Medulla oblongata (tissue), 1 donor: ENCODE measurements at regions not wholly inside any gene's neighbourhood (a gene's known extent, or its start where the extent isn't known, plus 50 kb on each side); places are given as distances from the start of the nearest gene placed in this dataset.
A peak's percentile ranks its signal among the peaks of the same experiment; 100 is the strongest.

Experiments used
- DNase-seq: peaks from one replicate; pipeline ENCODE4 v3.0.0-alpha.2; 2015; ENCODE audit errors: extremely low spot score

DNA sequence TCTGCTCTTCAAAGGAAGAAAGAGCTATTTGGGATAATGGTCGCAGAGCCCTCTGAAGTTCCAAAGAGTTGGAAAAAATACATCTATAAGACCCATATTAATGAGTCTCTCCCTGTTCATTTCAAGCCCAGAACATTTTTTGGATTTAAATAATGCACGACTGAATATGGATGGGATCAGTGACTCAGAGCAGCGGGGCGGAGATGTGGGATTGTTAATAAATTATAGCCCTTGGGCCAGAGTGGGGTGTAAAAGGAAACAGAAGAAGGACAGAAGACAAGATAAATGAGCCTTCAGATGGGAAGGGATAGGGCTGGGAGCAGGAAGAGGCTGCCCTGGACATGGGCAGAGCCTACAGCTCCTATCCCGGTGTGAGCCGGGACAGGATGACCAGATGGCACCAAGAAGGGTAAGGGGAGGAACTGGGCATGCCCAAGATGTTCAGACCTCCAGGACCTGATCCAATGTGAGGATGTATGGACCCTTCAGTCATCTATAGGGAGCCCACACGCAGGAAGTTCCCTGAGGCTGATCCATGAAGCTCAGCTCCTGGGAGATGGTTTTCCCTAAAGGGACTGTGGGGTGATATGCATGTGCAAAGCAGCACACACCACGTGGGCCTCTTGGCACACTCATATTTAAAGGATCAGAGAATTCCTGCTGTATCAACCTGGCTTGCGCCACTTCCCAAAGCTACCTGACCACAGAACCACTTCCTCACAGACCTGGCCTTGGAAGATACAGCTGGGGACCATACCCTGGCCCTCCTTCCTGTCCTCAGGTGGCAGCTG is 96.1 kb upstream of the PLXNA4 start:
- no peak for DNase-seq

DNA sequence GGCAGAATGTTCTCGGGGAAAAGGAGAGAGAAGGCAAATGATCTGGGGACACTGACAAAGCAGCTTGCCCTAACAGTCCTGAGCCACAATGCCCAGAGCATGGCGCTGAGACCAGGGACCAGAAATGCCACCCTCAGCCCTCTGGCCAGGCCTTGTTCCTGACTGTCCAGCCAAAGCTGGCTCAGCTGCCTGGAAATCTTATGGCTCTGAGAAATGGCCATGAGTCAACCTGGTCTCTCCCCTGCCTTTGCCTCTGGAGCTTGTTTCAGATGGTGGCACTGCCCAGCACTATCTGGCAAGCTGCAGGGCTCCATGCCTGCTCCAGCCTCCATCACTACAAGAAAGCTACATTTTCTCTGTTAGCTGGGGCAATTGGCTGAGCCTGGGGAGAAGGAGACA is 90.5 kb upstream of the PLXNA4 start:
- DNase-seq: no peak

DNA sequence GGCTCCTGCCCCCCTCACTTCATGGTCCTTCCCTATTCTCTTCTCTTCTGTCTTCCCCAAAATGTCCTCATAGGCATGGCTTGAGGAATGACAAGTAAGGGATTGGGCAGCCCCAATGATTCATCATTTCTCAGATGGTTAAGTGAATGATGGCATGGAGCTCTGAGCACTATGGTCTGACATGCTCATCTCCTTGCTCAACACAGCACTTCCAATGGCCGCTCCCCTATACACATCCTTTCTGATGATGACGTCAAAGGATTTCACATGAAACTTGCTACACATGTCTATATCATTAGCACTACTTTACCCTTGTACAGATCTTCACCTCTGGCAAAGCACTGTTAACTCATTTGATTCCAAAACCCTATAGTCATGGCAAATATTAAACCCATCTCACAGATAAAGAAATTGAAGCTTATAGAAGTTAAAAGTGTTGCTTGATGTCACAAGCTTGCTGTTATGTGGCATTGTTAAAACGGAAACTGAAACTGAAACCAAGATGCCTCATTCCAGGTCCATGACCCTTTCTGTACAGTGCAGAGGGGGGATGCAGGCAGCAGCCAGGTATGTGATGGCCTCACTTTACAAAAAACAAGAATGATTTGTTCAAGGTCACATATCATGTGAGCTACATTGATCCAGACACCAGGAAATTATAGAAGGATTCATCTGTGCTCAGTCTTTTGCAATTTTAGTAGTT is 90.0 kb upstream of the PLXNA4 start:
- no peak for DNase-seq

DNA sequence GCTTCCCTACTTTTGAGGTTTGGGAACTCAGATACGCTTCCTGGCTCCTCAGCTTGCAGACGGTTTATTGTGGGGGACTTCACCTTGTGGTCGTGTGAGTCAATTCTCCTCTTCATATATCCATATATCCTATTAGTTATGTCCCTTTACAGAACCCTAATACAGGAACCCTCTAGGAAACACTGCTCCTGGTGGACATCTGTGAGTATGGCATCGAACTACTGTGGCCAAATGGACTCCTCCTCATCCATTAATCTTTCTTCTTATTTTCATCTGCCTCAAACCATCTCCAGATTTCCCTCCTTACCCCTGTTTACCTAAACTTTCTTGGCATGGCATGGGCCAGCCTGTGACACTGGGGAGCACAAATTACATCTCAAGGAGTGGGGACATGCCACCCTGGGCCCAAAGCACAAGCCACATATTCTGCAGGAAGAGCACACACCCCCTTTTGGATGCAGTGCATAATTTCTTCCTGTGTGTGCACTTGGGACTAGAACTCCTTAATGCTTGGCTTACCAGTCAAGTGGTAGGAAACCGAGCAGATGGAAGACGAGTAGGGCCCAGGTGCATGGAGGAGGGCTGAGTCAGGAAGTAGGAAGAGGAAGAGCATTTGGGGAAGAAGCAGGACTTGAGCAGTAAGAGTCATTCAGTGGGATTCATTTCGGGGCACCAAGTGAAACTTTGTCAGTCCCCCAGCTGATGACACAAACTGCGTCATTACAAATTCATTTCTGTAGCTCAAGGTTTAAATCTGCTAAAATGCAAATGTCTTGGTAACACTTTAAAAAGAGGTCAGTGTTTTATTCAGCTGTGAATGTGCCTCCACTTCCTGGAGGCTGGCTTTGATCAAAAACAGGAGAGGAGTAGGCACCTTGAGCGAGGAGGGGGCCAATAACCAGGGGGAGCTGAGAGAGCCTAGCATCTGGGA is 80.8 kb upstream of the PLXNA4 start:
- no peak for DNase-seq

DNA sequence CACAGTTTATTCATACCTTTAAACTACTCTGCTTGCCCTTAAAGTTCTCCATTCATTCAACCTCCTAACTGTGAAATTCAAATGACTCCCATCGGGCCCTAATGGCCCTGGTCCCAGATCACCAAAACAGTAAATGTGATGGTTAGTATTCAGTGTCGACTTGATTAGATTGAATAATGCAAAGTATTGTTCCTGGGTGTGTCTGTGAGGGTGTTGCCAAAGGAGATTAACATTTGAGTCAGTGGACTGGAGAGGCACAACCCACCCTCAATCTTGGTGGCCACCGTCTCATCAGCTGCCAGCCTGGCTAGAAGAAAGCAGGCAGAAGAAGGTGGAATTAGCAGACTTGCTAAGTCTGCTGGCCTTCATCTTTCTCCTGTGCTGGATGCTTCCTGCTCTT is 80.1 kb upstream of the PLXNA4 start:
- DNase-seq: no peak

DNA sequence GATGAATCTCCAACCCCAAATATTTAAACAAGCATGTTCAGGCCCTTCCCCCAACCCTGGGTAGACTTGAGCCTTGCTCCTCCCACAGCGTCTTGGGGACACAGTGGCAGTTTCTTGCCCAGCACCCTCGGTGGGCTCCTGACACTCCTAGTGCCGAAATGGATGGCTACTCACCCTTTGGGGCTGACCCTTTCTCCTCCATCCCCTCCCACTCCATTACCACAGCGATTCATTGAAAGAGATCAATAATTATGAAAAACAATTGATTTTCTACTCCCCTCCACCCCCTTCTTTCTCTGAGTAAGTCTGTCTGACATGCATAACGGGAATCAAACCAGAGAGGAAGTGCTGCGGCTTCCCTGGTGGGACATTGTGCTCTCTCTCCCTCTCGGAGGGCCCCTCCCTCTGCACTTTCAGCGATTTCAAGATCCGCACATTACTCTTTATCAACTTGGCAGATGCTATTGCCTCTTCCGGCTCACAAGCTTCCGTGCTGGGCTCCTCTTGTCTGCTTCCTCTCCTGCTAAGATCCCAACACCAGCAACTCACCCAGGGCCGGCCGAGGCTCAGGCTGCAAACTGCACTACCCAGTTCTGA is 79.0 kb upstream of the PLXNA4 start:
- peak; percentile 60 for DNase-seq

DNA sequence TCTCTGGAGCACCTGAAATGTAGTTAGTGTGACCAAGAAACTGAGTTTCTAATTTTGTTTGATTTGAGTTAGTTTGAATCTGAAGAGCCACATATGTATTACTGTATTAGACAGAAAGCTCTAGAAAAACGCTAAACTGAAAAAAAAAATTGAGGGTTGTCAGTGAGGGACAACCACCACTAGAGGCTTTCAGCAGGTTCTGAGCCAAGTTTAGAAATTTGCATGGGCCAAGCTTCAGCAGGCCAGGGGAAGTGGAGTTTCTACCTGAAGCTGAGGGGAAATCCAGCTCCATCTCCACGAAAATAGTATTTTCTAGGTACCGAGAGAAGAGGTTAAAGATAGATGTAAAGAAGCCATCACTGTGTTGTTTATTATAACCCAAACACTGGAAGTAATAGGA is 77.9 kb upstream of the PLXNA4 start:
- DNase-seq: no peak

DNA sequence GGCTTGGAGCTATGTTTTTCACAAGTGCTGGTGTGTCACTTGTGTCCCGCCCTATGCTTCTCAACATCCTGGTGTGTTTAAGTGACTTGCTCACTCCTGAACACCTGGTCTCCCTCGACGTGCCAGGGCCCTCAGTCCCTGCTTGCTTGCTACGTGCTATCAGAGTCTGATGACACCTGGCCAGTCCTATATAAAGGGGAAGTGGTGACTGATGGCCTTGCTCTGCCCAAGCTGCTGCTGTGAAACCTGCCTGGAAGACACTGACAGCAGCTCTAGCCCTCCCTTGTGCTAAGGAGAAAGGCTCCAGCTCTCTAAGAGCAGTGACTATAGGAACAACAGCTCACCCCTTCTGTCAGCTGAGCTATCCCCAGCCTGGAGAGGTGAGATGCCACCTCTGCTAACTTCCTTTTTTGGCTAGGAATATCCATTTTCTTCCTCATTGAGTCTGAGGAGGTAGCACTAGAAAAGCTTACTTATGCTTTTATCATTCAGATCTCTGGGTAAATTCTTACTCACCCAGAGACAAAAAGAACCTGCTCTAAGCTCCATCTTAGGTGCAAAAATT is 77.2 kb upstream of the PLXNA4 start:
- no peak for DNase-seq

DNA sequence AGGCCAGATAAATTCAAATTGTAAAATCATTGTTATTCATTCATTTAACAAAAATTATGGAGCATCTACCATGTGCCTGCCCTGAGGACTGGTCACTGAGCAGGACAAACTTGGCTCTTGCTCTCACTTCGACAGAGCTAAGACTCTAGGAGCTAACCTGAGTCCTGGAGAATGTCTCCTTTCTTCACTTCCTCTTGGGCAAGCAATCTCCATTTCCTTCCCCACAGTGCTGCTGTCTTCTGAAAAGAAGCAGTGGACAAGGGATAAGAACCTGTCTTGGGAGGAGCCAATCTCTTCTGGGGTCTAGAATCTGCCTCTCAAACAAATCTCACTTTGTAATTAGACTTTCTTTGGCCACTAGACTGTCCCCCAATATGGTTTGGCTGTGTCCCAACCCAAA is 76.2 kb upstream of the PLXNA4 start:
- DNase-seq: peak; percentile 13

DNA sequence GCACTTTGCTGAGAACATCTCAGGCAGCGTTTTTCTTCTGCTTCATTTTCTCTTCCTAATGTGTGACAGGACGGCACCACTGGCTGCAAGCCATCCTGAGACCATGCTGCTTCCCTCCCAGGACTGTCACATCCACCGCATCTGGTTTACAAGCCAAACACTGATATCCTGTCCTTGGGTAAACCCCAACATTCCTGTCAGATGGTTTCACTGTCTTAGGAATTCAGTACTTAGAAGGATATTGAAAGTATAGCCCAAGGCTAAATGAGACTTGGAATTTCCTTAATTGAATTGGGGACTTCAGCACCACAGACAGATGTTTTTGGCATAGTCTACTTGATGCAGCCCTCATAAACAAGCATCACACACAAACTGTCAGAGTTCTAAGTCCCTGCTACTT is 74.2 kb upstream of the PLXNA4 start:
- no peak for DNase-seq

DNA sequence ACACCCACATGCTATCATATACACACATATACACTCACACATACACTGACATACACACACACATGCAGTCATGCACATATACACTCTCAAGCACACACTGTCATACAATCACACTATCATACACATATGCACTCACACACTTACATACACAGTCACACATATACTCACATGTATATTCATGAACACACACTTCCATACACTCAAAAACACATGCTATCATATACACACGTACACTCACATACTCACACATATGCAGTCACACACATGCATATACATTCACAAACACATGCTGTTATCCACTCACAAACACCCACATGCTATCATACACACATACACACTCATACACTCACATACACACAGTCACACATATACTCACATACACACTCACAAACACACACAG is 71.0 kb upstream of the PLXNA4 start:
- no peak for DNase-seq

DNA sequence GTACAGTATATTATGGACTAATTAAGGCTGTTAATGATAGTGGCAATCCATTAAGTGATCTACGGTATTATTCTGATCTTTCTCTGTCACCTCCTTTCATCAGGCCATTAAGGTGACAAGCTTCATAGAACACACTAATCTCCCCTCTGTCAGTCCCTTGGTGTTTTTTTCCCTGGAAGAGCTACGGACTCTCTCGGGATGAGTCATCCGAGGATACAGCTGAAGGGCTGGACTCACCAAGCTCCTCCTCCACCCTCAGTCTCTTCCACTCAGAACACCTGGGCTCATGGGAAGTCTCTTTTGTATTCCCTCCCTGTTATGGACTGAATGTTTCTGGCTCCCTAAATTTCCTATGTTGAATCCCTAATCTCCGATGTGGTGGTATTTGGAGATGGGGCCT is 69.8 kb upstream of the PLXNA4 start:
- DNase-seq: no peak

DNA sequence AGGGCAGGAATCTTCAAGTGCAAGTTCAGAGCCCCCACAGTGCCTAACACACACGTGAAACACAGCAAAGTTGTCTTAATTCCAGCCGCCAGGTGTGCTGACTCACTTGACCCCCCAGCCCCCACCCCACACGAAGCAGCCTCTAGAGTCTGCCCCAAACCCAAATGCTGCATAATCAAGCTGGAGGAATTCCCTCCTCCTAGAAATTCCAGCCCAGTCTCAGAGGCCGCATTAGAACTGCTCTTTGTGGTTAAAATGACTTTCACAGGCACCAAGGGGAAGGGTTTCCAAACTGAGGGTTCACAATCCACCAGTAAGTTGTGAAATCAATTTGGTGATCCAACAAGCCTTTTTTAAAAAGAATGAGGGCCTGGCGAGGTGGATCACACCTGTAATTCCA is 67.0 kb upstream of the PLXNA4 start:
- no peak for DNase-seq

DNA sequence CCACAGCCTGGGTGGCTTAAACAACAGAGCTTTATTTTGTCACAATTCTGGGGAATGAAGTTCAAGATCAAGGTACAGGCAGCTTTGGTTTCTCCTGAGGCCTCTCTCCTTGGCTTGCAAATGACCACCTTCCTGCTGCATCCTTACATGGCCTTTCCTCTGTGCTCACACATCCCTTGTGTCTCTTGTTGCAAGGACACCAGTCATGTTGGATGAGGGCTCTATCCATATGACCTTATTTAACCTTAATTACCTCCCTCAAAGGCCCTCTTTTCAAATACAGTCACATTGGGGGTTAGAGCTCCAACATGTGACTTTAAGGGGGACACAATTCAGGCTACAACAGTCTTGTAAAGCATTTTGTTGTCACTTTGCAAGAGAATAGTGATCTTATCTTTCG is 65.0 kb upstream of the PLXNA4 start:
- no peak for DNase-seq

DNA sequence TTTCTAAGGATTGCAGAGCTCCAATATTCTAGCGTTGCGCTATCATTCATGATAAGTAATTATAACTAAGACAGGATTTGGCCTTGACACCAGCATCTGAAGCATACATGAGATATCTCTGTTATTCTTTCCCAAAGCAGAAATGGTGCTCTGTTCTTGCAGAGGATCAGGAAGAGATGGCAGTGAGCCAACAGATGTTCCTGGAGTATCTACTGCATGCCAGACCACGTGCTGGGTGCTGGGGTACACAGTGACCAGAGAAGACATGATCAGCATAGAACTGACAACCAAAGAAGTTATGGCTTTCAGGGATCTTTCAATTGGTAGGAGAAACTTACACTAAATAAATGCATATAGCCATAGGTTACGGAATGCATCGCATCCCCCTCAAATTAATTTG is 63.7 kb upstream of the PLXNA4 start:
- DNase-seq: no peak

DNA sequence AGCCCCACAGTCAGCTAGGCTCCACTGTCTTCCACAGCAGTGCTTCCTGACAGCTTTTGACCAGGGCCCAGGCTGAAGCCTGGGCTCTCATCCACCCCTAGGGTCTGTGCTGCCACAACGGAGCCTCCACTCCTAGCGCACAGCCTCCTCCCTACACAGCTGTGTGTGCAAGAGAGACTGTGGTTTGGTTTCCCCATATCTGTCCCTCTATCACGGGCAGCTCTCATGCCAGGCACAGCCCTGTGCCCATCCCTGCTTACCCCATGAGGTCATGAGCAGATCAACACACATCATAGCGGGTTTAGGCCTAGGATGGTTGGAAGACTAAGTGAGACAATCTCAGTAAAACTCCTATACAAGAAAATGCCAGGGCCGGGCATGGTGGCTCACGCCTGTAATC is 61.7 kb upstream of the PLXNA4 start:
- DNase-seq: no peak

DNA sequence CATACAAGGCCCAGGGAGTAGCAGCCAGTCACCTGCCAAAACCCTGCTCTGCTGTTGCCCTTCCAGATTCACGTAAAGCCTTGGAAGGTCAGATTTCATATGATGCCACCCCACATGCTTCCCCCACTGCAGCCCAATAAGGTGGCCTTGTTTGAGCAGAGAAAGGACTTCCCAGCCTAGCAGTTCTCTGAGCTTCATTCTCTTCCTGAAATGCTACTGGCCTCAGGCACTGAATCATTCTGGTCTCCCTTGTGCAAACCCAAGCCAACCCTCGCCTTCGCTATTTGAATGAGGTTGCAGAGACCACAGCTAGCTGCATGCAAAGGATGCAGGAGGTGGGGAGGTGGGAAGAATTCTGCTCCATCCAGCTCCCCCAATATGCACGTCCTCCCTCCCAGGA is 60.3 kb upstream of the PLXNA4 start:
- no peak for DNase-seq

DNA sequence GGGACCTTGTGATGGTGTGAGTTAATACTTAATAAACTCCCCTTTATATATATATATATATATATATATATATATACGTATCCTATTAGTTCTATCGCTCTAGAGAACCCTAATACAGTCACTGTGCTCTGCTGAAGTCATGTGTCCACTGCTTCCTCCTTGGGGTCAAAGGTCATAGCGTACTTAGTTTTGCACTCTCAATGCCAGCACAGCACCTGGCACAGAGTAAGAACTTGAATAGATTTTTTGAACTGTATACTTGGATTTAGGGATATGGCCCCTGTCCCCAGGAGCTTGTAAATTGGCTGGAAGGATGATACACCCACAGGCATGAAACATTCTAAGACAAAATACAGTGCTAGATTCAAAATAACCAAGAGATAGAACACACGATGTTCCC is 58.9 kb upstream of the PLXNA4 start:
- DNase-seq: no peak

DNA sequence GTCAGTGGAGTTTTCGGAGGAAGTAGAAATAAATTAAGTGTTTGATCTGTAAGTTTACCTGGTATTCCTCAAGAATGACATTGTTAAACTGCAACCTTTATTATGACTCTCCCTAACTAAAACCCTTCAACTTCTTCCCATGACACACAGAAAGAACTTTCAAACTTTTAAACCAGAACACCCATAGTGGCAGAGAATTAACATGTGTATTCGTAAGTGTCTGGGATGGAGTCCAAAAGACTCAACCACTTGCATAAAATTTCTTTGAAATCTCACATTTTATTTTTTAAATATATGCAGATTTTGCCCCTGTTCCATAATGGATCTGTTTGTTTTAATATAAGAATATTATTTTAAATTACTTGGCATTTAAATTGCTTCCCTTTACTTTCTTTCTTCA is 54.6 kb upstream of the PLXNA4 start:
- no peak for DNase-seq
